H1 (cell line): ENCODE measurements at regions not wholly inside any gene's neighbourhood (a gene's known extent, or its start where the extent isn't known, plus 50 kb on each side); places are given as distances from the start of the nearest gene placed in this dataset.

Experiments
- RAD21 ChIP-seq, 2 experiments: IDR thresholded peaks in 1 of 2; conservative IDR thresholded peaks in 1 of 2; 2 replicates each; pipeline ENCODE4 v1.6.1; 2011; ENCODE audit warnings: low read depth in 2 of 2, low read length in 2 of 2, improper control_type of control experiment in 1 of 2, inconsistent platforms in 1 of 2, mild to moderate bottlenecking in 1 of 2, moderate library complexity in 1 of 2
- SP2 ChIP-seq: IDR thresholded peaks from 2 replicates; pipeline ENCODE4 v1.6.1; 2012; ENCODE audit warnings: mild to moderate bottlenecking, low read length, inconsistent platforms
- TCF12 ChIP-seq: IDR thresholded peaks from 2 replicates; pipeline ENCODE4 v1.6.1; 2011; ENCODE audit warnings: low read depth, mild to moderate bottlenecking, low read length
- TF ChIP-seq, protein P1 (sequence below): IDR thresholded peaks from 2 replicates; pipeline ENCODE4 v1.6.1; 2011; ENCODE audit warnings: low read length, improper control_type of control experiment
- TF ChIP-seq, protein P2 (sequence below): IDR thresholded peaks from 2 replicates; pipeline ENCODE4 v1.6.1; 2012; ENCODE audit warnings: inconsistent platforms

DNA sequence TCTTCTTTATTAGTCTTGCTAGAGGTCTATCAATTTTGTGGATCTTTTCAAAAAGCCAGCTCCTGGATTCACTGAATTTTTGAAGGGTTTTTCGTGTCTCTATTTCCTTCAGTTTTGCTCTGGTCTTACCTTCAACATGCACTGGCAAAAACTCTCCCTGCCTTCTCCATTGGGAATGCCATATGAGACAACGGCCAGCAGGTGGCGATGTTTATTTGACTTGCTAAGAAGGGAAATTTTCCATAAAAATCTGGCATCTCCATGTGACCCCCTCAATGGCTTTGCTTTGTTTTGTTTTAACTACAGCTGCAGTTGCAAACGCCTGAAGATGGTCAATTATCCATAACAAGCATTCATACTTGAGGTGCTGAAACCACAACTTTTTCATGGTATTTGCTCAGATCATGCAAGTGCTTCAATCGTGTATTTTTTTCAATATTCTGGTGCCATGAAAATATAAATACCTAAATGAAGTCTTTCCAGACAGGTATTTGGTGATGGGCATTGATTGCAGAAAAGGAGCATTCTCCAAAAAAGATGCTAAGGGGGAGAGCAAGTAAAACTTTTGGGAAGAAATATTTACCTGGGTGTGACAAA is 449.4 kb downstream of the CDY2B start (continued):
- TF ChIP-seq, protein P1, sequence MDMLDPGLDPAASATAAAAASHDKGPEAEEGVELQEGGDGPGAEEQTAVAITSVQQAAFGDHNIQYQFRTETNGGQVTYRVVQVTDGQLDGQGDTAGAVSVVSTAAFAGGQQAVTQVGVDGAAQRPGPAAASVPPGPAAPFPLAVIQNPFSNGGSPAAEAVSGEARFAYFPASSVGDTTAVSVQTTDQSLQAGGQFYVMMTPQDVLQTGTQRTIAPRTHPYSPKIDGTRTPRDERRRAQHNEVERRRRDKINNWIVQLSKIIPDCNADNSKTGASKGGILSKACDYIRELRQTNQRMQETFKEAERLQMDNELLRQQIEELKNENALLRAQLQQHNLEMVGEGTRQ: no peak
- TF ChIP-seq TCF12 (no peak), RAD21 (IDR thresholded peaks at IDR 0.05 in 1 of 2, conservative IDR thresholded peaks at IDR 0.05 in 1 of 2; ENCODE audit: low read depth in 2 of 2, low read length in 2 of 2) (peak; percentile 40 to 46), SP2 (no peak)
- TF ChIP-seq, protein P2, sequence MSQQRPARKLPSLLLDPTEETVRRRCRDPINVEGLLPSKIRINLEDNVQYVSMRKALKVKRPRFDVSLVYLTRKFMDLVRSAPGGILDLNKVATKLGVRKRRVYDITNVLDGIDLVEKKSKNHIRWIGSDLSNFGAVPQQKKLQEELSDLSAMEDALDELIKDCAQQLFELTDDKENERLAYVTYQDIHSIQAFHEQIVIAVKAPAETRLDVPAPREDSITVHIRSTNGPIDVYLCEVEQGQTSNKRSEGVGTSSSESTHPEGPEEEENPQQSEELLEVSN: no peak
